HepG2 (cell line): ENCODE measurements at regions not wholly inside any gene's neighbourhood (a gene's known extent, or its start where the extent isn't known, plus 50 kb on each side); places are given as distances from the start of the nearest gene placed in this dataset.

Experiments used
- ATAC-seq: fragments of 200-7000 bp; cut with Tn5 transposase; 3 replicates; pipeline ENCODE4 v1.9.1; 2020; ENCODE audit warnings: mild to moderate bottlenecking, moderate library complexity
- BruUV-seq: library from RNA; stranded (reverse); fragments of 400-500 nt; replicated peaks from 2 replicates; lab custom pipeline; 2021; lab: Mats Ljungman, UMichigan
- CTCF ChIA-PET: fragments of 300-600 bp; formaldehyde crosslinking; extraction: SDS; loops from one replicate; lab custom pipeline; 2021; ENCODE audit warnings: low total read pairs, inconsistent platforms, low intra/inter-chr PET ratio; lab: Yijun Ruan, JAX
- POLR2A ChIA-PET: fragments of 350-600 bp; sonication (Branson Sonifier 250); formaldehyde crosslinking; loops from one replicate; lab custom pipeline; 2020; ENCODE audit warnings: antibody characterized with exemption, inconsistent platforms; lab: Yijun Ruan, JAX
- DNase-seq: peaks from one replicate; pipeline ENCODE4 v3.0.0-alpha.2; 2015; ENCODE audit warnings: low spot score
- FAIRE-seq: peaks from 3 replicates; lab custom pipeline; 2011; peaks lifted over from hg19 to GRCh38; lab: Jason Lieb, UNC
- H2AFZ ChIP-seq: one replicate; pipeline ENCODE4 v1.6.1; 2011; ENCODE audit warnings: low read length, inconsistent platforms
- H3K27ac ChIP-seq: fragments of 300-600 bp; 3 replicates; pipeline ENCODE4 v1.8.0; 2011; ENCODE audit warnings: mixed run types, mild to moderate bottlenecking, mixed read lengths, low read length, inconsistent platforms; ENCODE audit not compliant: insufficient read depth; ENCODE audit errors: extremely low read length
- H3K27me3 ChIP-seq, 2 experiments: fragments of 200-600 bp in 1 of 2; 2 replicates in 1 of 2; 3 replicates in 1 of 2; pipeline versions ENCODE4 v1.6.0 to v1.8.0; 2011; ENCODE audit warnings: low read length in 2 of 2, mild to moderate bottlenecking in 2 of 2, moderate library complexity in 2 of 2, inconsistent platforms in 1 of 2; ENCODE audit not compliant: insufficient read depth in 2 of 2, control insufficient read depth in 1 of 2
- H3K36me3 ChIP-seq, 2 experiments: fragments of 200-600 bp in 1 of 2; replicated peaks in 1 of 2; 2 replicates in 1 of 2; 3 replicates in 1 of 2; pipeline versions ENCODE4 v1.5.1 to v1.8.0; 2011; ENCODE audit warnings: low read length in 2 of 2, inconsistent platforms in 1 of 2; ENCODE audit not compliant: insufficient read depth in 2 of 2, control insufficient read depth in 1 of 2
- H3K4me1 ChIP-seq: 2 replicates; pipeline ENCODE4 v1.5.1; 2012; ENCODE audit warnings: low read length, inconsistent platforms; ENCODE audit not compliant: insufficient read depth
- H3K4me2 ChIP-seq: 2 replicates; pipeline ENCODE4 v1.6.0; 2011; ENCODE audit warnings: low read depth, low read length, inconsistent platforms
- H3K4me3 ChIP-seq, 3 experiments: fragments of 200-600 bp in 1 of 3; sonication (generic), shearing (Covaris generic) in 1 of 3; replicated peaks in 1 of 3; 2 replicates each; pipeline ENCODE4 v1.5.1; 2011 to 2016; ENCODE audit warnings: low read length in 3 of 3, inconsistent platforms in 2 of 3, low read depth in 2 of 3, mild to moderate bottlenecking in 2 of 3, control low read depth in 1 of 3, mixed read lengths in 1 of 3; ENCODE audit not compliant: insufficient read depth in 1 of 3
- H3K79me2 ChIP-seq: one replicate; pipeline ENCODE4 v1.6.1; 2011; ENCODE audit warnings: low read length, inconsistent platforms; ENCODE audit not compliant: insufficient read depth
- H3K9ac ChIP-seq: 2 replicates; pipeline ENCODE4 v1.6.0; 2011; ENCODE audit warnings: mild to moderate bottlenecking, low read depth, low read length, inconsistent platforms; ENCODE audit not compliant: insufficient read depth
- H3K9me3 ChIP-seq: 2 replicates; pipeline ENCODE4 v1.5.1; 2012; ENCODE audit warnings: mild to moderate bottlenecking, low read length
- H4K20me1 ChIP-seq: 2 replicates; pipeline ENCODE4 v1.6.0; 2011; ENCODE audit warnings: inconsistent platforms, mild to moderate bottlenecking, low read length, moderate library complexity; ENCODE audit not compliant: insufficient read depth
- BRD4 ChIP-seq: sonication (generic); formaldehyde crosslinking; IDR thresholded peaks from 2 replicates; pipeline ENCODE4 v1.4.0; 2020; ENCODE audit warnings: missing genetic modification reagents
- CBFB ChIP-seq: sonication (generic); formaldehyde crosslinking; IDR thresholded peaks from 2 replicates; pipeline ENCODE4 v1.4.0; 2020; ENCODE audit warnings: missing genetic modification reagents
- NCOR1 ChIP-seq: fragments of 200-600 bp; sonication (generic); IDR thresholded peaks from 2 replicates; pipeline ENCODE4 v1.7.0; 2017; ENCODE audit warnings: antibody characterized with exemption, low read length, borderline replicate concordance
- PAF1 ChIP-seq: IDR thresholded peaks from 2 replicates; pipeline ENCODE4 v1.6.1; 2016; ENCODE audit warnings: missing genetic modification reagents, missing compliant biosample characterization
- ZFP1 ChIP-seq: IDR thresholded peaks from 2 replicates; pipeline ENCODE4 v1.6.1; 2016
- ZNF282 ChIP-seq: fragments of 450-650 bp; IDR thresholded peaks from 2 replicates; pipeline ENCODE4 v1.6.1; 2018; ENCODE audit not compliant: partially characterized antibody
- WGBS: methylation state at CpG from one replicate; pipeline ENCODE4 v1.1.6; 2017; ENCODE audit warnings: low lambda C conversion rate; 5-methylcytosine and 5-hydroxymethylcytosine counted together
- in situ Hi-C: cut with HindIII; loops from 2 replicates; pipeline ENCODE4 v1.10.0; 2017; ENCODE audit warnings: low pct_unique_long_range_greater_than_20kb; ENCODE audit not compliant: extremely low pct_ligation_motif_present
- intact Hi-C: fragments of 100-400 bp; cut with micrococcal nuclease; formaldehyde crosslinking; loops from one replicate; pipeline ENCODE4 v1.10.0; 2022; ENCODE audit not compliant: unreplicated experiment
- TF ChIP-seq, protein P1 (sequence below): sonication (generic); formaldehyde crosslinking; IDR thresholded peaks from 2 replicates; pipeline ENCODE4 v1.5.1; 2020; ENCODE audit warnings: mild to moderate bottlenecking, missing genetic modification reagents, moderate library complexity
- TF ChIP-seq, protein P2 (sequence below): sonication (generic); formaldehyde crosslinking; IDR thresholded peaks from 2 replicates; pipeline ENCODE4 v1.5.0; 2020; ENCODE audit warnings: missing genetic modification reagents, mild to moderate bottlenecking, borderline replicate concordance
- TF ChIP-seq, protein P3 (sequence below): sonication (generic); formaldehyde crosslinking; IDR thresholded peaks from 2 replicates; pipeline ENCODE4 v1.4.0; 2020; ENCODE audit warnings: missing genetic modification reagents, mild to moderate bottlenecking, borderline replicate concordance

DNA sequence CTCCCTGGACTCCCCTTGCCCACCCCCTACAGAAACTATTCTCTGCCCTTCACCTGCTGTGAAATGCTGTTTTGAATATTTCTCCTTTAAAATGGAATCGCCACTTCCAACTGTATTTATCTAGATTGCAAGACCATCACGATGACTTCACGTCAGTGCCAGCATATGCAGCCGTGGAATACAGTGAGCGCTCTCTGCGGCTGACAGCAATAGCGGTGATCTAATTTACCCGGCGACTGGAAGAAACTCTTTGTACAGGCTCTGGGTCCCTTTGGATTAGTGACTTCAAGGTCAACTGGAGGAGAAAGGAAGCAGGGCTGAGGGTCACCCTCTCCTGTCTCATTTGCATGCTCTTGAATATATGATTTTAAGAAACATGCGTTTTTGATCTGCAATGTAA lies 192.0 kb downstream of the IRX1 start:
- no peak overlapping the region for H3K4me3 ChIP-seq
- H3K79me2 ChIP-seq, result no peaks in the 10 kb centered on the region
- no peaks in the 10 kb centered on the region for H3K27me3 ChIP-seq
- no peaks in the 10 kb centered on the region for H3K4me1 ChIP-seq
- no peak for FAIRE-seq
- H3K4me2 ChIP-seq, result no peak overlapping the region
- ChIA-PET CTCF (no interaction called here), POLR2A (no interaction called here)
- H3K9ac ChIP-seq, result no peak overlapping the region
- intact Hi-C loops, result loop anchor here (2.0 kb wide), 1 partner anchor 69 kb away; no protein-coding TSS in a partner anchor
- DNase-seq, result no peak
- H3K9me3 ChIP-seq, result peaks cover 26% of the 10 kb centered on the region
- no peak overlapping the region for H2AFZ ChIP-seq
- WGBS, result 35% methylated on average over 10 of the region's 10 CpGs
- H3K36me3 ChIP-seq, result no peaks in the 10 kb centered on the region
- in situ Hi-C loops, result no loop called here
- no TSS peak for BruUV-seq
- no peaks in the 10 kb centered on the region for H4K20me1 ChIP-seq
- no peak for ATAC-seq
- TF ChIP-seq, protein P1, sequence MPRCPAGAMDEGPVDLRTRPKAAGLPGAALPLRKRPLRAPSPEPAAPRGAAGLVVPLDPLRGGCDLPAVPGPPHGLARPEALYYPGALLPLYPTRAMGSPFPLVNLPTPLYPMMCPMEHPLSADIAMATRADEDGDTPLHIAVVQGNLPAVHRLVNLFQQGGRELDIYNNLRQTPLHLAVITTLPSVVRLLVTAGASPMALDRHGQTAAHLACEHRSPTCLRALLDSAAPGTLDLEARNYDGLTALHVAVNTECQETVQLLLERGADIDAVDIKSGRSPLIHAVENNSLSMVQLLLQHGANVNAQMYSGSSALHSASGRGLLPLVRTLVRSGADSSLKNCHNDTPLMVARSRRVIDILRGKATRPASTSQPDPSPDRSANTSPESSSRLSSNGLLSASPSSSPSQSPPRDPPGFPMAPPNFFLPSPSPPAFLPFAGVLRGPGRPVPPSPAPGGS (CRISPR knock-in tag), result no peak
- TF ChIP-seq NCOR1, result no peak
- TF ChIP-seq, protein P2, sequence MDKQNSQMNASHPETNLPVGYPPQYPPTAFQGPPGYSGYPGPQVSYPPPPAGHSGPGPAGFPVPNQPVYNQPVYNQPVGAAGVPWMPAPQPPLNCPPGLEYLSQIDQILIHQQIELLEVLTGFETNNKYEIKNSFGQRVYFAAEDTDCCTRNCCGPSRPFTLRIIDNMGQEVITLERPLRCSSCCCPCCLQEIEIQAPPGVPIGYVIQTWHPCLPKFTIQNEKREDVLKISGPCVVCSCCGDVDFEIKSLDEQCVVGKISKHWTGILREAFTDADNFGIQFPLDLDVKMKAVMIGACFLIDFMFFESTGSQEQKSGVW (CRISPR knock-in tag), result no peak
- no peak overlapping the region for H3K27ac ChIP-seq

DNA sequence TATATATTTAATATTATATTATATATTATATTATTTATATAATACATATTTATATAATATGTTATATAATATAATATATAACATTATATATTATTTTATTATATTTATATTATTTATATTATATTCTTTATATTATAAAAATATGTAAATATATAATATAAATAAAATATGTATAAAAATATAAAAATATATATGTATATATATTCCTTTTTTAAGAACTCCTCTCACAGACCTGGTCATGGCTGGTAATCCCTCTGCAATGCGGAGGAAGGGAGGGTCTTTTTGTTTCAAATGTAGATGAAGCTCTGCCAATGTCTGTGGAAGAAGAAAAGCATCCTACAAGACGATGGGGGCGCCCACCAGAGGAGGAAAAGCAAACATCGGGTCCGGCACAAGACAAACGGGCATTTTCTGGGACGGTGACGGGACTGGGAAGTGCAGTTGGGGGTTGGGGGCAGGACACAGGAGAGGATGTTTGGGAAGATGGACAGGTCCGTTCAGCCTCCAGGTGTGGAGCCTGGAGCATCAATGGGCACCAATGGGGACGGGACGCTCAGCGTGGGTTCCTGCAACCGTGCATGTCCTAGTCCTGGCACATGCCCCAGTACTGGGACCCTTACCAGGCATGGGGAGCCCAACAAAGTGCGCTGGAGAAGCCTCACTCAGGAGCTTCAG lies 194.0 kb downstream of the IRX1 start:
- no peak overlapping the region for H3K4me2 ChIP-seq
- 5% methylated on average over 14 of the region's 14 CpGs for WGBS
- H3K9me3 ChIP-seq, result peaks cover 33% of the 10 kb centered on the region
- no peak overlapping the region for H3K27ac ChIP-seq
- CTCF ChIA-PET, result no interaction called here
- no peaks in the 10 kb centered on the region for H3K4me1 ChIP-seq
- intact Hi-C loops (loop anchor here (2.0 kb wide), 1 partner anchor 67 kb away; no protein-coding TSS in a partner anchor), in situ Hi-C loops (no loop called here)
- ATAC-seq (no peak), FAIRE-seq (no peak), DNase-seq (no peak)
- no peak overlapping the region for H3K9ac ChIP-seq
- H3K27me3 ChIP-seq, result no peaks in the 10 kb centered on the region
- no peaks in the 10 kb centered on the region for H3K79me2 ChIP-seq
- no TSS peak for BruUV-seq
- no peaks in the 10 kb centered on the region for H3K36me3 ChIP-seq
- H4K20me1 ChIP-seq, result no peaks in the 10 kb centered on the region
- POLR2A ChIA-PET, result no interaction called here
- H2AFZ ChIP-seq, result no peak overlapping the region
- no peak overlapping the region for H3K4me3 ChIP-seq
- TF ChIP-seq PAF1 (CRISPR knock-in tag) (no peak), ZNF282 (no peak), CBFB (CRISPR knock-in tag) (no peak), BRD4 (CRISPR knock-in tag) (no peak), ZFP1 (CRISPR knock-in tag) (no peak)
- TF ChIP-seq, protein P3, sequence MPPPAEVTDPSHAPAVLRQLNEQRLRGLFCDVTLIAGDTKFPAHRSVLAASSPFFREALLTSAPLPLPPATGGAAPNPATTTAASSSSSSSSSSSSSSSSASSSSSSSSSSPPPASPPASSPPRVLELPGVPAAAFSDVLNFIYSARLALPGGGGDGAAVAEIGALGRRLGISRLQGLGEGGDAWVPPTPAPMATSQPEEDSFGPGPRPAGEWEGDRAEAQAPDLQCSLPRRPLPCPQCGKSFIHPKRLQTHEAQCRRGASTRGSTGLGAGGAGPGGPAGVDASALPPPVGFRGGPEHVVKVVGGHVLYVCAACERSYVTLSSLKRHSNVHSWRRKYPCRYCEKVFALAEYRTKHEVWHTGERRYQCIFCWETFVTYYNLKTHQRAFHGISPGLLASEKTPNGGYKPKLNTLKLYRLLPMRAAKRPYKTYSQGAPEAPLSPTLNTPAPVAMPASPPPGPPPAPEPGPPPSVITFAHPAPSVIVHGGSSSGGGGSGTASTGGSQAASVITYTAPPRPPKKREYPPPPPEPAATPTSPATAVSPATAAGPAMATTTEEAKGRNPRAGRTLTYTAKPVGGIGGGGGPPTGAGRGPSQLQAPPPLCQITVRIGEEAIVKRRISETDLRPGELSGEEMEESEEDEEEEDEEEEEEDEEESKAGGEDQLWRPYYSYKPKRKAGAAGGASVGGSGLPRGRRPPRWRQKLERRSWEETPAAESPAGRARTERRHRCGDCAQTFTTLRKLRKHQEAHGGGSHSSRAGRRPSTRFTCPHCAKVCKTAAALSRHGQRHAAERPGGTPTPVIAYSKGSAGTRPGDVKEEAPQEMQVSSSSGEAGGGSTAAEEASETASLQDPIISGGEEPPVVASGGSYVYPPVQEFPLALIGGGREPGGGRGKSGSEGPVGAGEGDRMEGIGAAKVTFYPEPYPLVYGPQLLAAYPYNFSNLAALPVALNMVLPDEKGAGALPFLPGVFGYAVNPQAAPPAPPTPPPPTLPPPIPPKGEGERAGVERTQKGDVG (CRISPR knock-in tag), result no peak
